ENCODE measurements at regions not wholly inside any gene's neighbourhood (a gene's known extent, or its start where the extent isn't known, plus 50 kb on each side); places are given as distances from the start of the nearest gene placed in this dataset.
"Not testable (repeated sequence)": the region's sequence is repeated elsewhere in the genome, so short reads cannot be mapped to it uniquely, and the experiment has no call there.

DNA sequence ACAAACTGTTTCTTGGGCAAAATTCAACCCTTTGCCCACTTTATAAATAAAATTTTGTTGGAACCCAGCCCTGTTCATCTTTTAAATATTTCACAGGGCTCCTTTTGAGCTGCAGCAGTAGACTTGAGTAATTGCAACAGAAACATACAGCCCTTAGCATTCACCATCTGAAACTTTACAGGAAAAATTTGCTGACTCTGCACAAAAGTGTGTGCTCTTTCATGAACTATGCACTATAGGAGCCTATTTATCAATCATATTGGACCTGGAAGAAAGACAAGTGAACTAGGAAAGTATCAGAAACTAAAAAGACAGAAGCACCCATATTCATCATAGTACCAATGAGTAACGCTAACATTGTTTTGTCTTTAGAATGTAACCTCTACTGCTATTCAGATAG lies 406.9 kb upstream of the SLC10A2 start:
- DNase-seq (ENCODE audit: low read depth in 2 of 2): no peak

DNA sequence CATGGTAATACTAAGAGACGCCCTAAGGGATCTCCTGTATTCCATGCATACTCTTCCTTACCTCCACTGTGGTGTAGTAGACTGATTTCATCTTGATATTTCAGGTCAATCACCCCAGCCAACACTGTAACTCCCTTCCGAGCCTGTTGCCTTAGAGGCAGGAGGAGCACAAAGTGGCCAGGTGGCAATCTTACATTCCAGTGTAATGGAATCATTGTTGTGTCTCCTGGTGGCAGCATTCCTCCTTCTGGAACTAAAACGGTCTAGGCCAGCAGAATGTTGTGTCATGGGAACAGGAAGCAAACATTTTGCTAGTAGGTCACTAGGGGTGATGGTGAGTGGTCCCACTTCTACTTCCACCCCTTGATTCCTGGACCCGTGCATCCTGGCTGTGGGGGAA lies 405.7 kb upstream of the SLC10A2 start:
- DNase-seq (ENCODE audit: low read depth in 2 of 2): no peak

GRCh38 chr13:103469771-103470170 lies 403.6 kb upstream of the SLC10A2 start:
- DNase-seq (ENCODE audit: low read depth in 2 of 2): no peak

DNA sequence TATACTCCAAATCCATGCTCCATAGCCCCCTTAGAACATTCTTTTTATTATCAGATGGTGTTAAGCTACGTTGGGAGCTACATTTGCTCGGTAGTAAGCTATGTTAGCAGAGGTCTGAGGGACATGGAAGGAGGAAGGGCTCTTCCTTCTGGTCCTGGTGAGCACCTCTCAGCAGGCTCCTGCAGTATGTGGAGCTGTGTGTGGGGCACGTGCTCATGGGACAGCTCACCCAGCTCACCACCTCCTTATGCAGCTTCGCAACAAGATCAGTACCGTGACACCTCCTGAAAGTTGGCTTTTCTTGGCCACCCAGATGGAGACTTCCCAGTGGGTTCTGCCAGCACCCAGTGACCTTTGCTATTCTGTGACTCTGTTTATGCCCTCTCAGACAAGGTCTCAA lies 400.5 kb upstream of the SLC10A2 start:
- DNase-seq (ENCODE audit: low read depth in 2 of 2): no peak

DNA sequence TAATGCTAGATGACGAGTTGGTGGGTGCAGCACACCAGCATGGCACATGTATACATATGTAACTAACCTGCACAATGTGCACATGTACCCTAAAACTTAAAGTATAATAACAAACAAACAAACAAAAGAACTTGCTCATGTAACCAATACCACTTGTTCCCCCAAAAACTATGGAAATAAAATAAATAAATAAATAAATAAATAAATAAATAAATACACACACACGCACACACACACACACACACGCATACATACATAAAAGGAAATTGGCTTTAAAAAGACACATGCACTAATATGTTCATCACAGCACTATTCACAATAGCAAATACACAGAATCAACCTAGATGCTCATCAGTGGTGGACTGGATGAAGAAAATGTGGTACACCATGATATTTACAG lies 394.0 kb upstream of the SLC10A2 start:
- DNase-seq (ENCODE audit: low read depth in 2 of 2): not testable (repeated sequence)

DNA sequence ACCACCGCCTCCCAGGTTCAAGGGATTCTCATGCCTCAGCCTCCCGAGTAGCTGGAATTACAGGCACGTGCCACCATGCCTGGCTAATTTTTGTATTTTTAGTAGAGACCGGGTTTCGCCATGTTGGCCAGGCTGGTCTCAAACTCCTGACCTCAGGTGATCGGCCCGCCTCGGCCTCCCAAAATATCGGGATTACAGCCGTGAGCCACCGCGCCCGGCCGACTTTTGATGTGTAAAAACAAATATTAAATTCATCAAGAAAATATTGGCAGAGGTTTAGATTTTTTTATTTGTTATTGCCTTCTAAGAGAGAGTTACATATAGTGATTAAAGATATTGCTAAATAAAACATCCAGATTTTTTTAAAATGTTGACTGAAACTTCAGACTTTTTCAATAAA lies 390.8 kb upstream of the SLC10A2 start:
- not testable (repeated sequence) for DNase-seq (ENCODE audit: low read depth in 2 of 2)

- no peak for DNase-seq (ENCODE audit: low read depth in 2 of 2)
Observed at GRCh38 chr13:103451656-103452055, 385.4 kb upstream of the SLC10A2 start.

GRCh38 chr13:103443604-103444003 lies 377.4 kb upstream of the SLC10A2 start:
- DNase-seq (ENCODE audit: low read depth in 2 of 2): no peak

DNA sequence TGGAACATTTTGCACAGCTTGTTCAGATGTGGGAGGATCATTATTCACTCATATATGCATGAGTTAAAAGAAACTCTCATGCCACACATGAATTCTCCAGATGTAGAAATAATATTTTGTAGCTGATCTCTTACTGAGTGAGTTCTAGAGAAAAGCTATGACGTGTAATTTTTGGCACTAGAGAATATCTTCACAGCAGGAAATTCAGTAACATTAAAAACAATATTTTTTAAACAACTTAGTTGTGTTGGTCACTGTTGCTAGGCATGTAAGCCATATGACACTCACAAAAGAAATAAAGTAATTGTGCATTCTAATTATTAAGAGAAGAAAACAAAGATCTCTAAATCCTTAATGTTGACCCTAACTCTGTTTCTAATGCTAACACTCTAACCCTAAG lies 371.4 kb upstream of the SLC10A2 start:
- no peak for DNase-seq (ENCODE audit: low read depth in 2 of 2)

DNA sequence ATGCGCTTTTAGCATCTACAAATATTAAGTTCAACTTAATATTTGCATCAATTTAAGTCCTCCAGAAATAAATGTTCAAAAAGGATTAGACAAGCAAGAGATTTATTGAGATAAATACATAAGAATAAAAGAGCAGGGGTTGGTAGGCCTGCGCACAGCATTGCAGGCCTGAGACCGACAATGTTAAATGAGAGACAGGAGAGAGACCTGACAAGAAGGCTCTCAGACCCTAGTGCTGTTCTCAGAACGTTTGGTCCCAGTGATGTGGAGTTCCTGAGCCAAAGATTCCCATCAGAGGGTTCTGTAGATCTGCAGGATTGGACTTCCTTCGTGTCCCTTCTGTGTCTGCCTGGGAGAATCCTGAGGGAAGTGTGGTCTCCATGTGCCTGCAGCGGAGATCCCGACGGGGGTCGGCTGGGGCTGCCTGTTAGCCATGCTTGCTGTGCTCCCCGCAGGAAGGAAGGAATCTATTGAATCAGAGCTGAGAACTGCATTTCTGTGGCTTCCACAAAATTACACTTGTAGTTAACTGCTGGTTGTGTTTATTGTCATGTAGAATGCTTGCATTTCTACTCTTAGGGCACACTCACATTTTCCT lies 369.9 kb upstream of the SLC10A2 start:
- no peak for DNase-seq (ENCODE audit: low read depth in 2 of 2)

DNA sequence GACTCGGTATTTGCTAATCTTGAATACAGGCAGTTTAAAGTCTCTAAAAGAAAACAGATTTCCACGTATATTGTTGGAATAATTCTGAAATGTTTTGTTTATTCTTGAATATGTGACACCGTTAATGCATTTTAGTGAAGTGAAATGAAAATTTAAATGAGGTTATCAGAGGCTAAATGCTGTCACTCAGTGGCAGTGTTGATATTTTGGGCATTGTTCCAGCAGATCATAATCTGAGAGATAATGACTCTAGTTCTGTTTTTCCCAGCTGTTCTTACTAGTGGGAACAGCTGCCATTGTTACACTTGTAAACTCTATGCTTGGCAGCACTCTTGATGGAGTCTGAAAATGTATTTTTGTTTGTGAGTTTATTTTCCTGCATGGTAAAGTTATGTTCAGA lies 365.6 kb upstream of the SLC10A2 start:
- no peak for DNase-seq (ENCODE audit: low read depth in 2 of 2)

DNA sequence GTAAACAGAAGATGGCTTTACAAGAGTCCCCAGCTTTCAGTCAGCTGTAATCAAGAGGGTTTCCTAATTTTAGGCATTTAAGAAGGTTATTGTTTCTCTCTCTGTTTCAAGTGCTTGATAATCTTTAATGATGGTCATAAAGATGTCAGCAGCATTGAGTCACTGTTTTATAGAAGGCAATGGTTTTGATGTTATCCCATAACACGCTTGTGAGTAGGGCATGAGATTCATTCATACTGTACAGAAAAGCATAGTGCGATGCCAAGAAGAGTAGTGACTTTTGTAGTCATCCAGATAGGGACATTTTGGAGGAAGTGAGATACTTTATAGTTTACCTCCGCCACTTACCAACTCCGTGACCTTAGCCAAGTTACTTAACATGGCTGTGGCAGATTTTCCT lies 364.2 kb upstream of the SLC10A2 start:
- DNase-seq (ENCODE audit: low read depth in 2 of 2): no peak

GRCh38 chr13:103410002-103410401 lies 343.8 kb upstream of the SLC10A2 start:
- no peak for DNase-seq (ENCODE audit: low read depth in 2 of 2)

- no peak for DNase-seq (ENCODE audit: low read depth in 2 of 2)
Observed at GRCh38 chr13:103406967-103407366, 340.8 kb upstream of the SLC10A2 start.

DNA sequence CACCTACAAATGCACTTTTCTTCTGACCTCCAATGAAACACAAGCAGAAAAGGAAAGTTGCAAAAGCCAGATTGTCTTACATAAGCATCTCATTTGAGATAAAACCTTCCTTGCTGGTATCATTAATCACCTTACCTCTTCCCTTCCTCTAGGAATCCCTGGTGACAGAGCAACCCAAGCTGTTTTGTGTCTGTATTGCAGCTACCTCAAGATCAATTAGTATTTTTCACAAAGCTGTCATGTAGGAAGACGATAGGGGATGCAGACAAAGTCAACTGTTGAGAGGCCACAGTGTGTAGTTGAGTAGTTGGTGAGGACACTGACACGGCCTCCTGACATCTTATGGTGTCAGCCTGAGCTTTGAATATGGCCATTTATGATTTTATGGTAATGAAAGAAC lies 339.1 kb upstream of the SLC10A2 start:
- DNase-seq (ENCODE audit: low read depth in 2 of 2): no peak

DNA sequence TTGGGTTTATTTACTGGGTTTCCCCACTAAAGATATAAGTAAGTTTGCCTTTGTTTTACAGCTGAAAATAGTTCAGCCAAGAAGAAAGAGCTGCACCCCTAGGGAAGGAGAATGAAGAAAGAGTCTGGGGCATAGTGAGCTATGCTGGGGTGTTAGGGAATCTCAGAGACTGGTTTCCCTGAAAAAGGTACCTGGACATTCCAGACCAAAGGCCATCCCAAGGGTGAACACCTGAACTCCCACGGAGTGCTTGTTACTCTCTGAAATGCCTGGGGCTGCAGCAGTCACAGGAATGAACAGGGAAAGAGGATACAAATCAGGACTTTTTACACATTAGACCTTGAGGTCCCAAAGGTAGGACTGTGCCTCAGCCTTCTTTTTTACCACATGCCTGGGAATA lies 337.6 kb upstream of the SLC10A2 start:
- DNase-seq (ENCODE audit: low read depth in 2 of 2): no peak

GRCh38 chr13:103403148-103403740 lies 337.0 kb upstream of the SLC10A2 start:
- no peak for DNase-seq (ENCODE audit: low read depth in 2 of 2)

GRCh38 chr13:103395139-103395538 lies 328.9 kb upstream of the SLC10A2 start:
- DNase-seq (ENCODE audit: low read depth in 2 of 2): no peak

- DNase-seq (ENCODE audit: low read depth in 2 of 2): no peak
Observed at GRCh38 chr13:103394618-103395017, 328.4 kb upstream of the SLC10A2 start.

- DNase-seq (ENCODE audit: low read depth in 2 of 2): no peak
Observed at GRCh38 chr13:103391936-103392335, 325.7 kb upstream of the SLC10A2 start.

- no peak for DNase-seq (ENCODE audit: low read depth in 2 of 2)
Observed at GRCh38 chr13:103388839-103389238, 322.6 kb upstream of the SLC10A2 start.

DNA sequence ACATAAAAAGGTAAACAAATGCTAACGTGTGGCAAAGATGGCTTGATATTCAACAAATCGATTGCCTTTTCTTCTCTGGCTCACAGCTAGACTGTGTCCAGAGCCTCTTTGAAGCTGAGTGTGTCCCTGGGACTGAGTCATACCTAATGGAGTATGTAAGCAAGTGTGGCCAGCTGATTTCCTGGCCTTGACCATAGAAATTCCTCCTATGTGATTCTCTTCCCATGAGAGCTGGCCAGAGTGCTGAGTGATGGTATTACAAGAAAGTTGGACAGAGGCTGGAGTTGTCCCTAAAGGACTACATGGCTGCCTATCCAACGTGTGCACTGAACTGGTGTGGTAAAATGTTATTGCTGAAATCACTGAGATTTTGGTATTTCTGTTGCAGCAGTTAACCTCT lies 320.1 kb upstream of the SLC10A2 start:
- DNase-seq (ENCODE audit: low read depth in 2 of 2): no peak

GRCh38 chr13:103373916-103374315 lies 307.7 kb upstream of the SLC10A2 start:
- no peak for DNase-seq (ENCODE audit: low read depth in 2 of 2)

- DNase-seq (ENCODE audit: low read depth in 2 of 2): no peak
Observed at GRCh38 chr13:103371271-103371670, 305.1 kb upstream of the SLC10A2 start.

Measured in stimulated activated CD4-positive, alpha-beta T cell treated with anti-CD3 and anti-CD28 coated beads, Interleukin-12 subunit alpha, Interleukin-12 subunit beta, amount 100 ng/mL, for 24 hours (primary cell).